ENCODE measurements at regions not wholly inside any gene's neighbourhood (a gene's known extent, or its start where the extent isn't known, plus 50 kb on each side); places are given as distances from the start of the nearest gene placed in this dataset.

- Histone ChIP-seq H3K27me3 (ENCODE audit: control insufficient read depth in 2 of 2, insufficient read depth in 2 of 2, low read length in 2 of 2) (0 out of 5 replicates have a peak, but pooled peaks cover 0 to 6% of the 10 kb centered on the region in 2 experiments), H3K79me2 (ENCODE audit: control insufficient read depth, insufficient read depth, low read length) (no peaks in the 10 kb centered on the region), H3K9ac (ENCODE audit: insufficient read depth in 1 of 2, low read depth in 2 of 2, low read length in 2 of 2) (no peak overlapping the region), H4K20me1 (replicated peaks; ENCODE audit: control insufficient read depth, insufficient read depth, low read length) (no peaks in the 10 kb centered on the region), H3K4me1 (replicated peaks in 1 of 2; ENCODE audit: control insufficient read depth in 2 of 2, insufficient read depth in 2 of 2, low read length in 2 of 2) (no peaks in the 10 kb centered on the region), H3K4me2 (ENCODE audit: insufficient read depth, low read length) (no peak overlapping the region), H2AFZ (ENCODE audit: low read depth, low read length) (no peak overlapping the region), H3K9me3 (replicated peaks; ENCODE audit: control insufficient read depth, insufficient read depth, low read depth, low read length) (no peaks in the 10 kb centered on the region), H3K36me3 (ENCODE audit: control insufficient read depth, insufficient read depth, low read length) (no peaks in the 10 kb centered on the region), H3K4me3 (no peak overlapping the region), H3K27ac (ENCODE audit: extremely low read depth, low read depth, low read length) (no peak overlapping the region), H3K9me1 (ENCODE audit: control insufficient read depth, insufficient read depth, low read length) (no peaks in the 10 kb centered on the region)
- TF ChIP-seq ZNF134 (CRISPR knock-in tag; conservative IDR thresholded peaks at IDR 0.05), result no peak
- TF ChIP-seq ARHGAP35 (IDR thresholded peaks at IDR 0.05; ENCODE audit: partially characterized antibody), result no peak
- TF ChIP-seq E2F3 (CRISPR knock-in tag; IDR thresholded peaks at IDR 0.05), result no peak
- no peak for TF ChIP-seq ZBTB17 (CRISPR knock-in tag; IDR thresholded peaks at IDR 0.05)
- no peak for TF ChIP-seq U2AF2 (optimal IDR thresholded peaks at IDR 0.05; ENCODE audit: low read depth, low read length)
- no peak for TF ChIP-seq EP400 (IDR thresholded peaks at IDR 0.05)
- TF ChIP-seq ZNF431 (CRISPR knock-in tag; IDR thresholded peaks at IDR 0.05), result no peak
- TF ChIP-seq LARP7 (IDR thresholded peaks at IDR 0.05), result no peak
- no peak for TF ChIP-seq CHD4 (IDR thresholded peaks at IDR 0.05; ENCODE audit: insufficient read depth, insufficient replicate concordance, low read depth, low read length, poor library complexity, severe bottlenecking)
- TF ChIP-seq WHSC1 (IDR thresholded peaks at IDR 0.05; ENCODE audit: low read length), result no peak
- TF ChIP-seq MBD2 (IDR thresholded peaks at IDR 0.05; ENCODE audit: borderline replicate concordance, low read depth), result no peak
- TF ChIP-seq GABPA (tag; conservative IDR thresholded peaks at IDR 0.05; ENCODE audit: low read depth), result no peak
- no peak for TF ChIP-seq ZNF512 (tag; IDR thresholded peaks at IDR 0.05)
- TF ChIP-seq MECOM (CRISPR knock-in tag; IDR thresholded peaks at IDR 0.05), result no peak
- TF ChIP-seq ZNF609 (CRISPR knock-in tag; IDR thresholded peaks at IDR 0.05; ENCODE audit: borderline replicate concordance), result no peak
- TF ChIP-seq NONO (IDR thresholded peaks at IDR 0.05; ENCODE audit: low read depth in 2 of 2, low read length in 1 of 2), result no peak
- TF ChIP-seq KAT2B (IDR thresholded peaks at IDR 0.05; ENCODE audit: low read depth, low read length), result no peak
- TF ChIP-seq PHB (CRISPR knock-in tag; IDR thresholded peaks at IDR 0.05), result no peak
- TF ChIP-seq KDM4B (IDR thresholded peaks at IDR 0.05; ENCODE audit: borderline replicate concordance in 2 of 2, low read depth in 1 of 2), result no peak
- TF ChIP-seq ZNF584 (CRISPR knock-in tag; IDR thresholded peaks at IDR 0.05; ENCODE audit: low read depth), result no peak
- 0% methylated on average over 3 of the region's 3 CpGs for WGBS (ENCODE audit: insufficient coverage, low coverage, missing lambda C conversion rate)
- CTCF ChIA-PET (ENCODE audit: low intra/inter-chr PET ratio), result no interaction called here
- ATAC-seq (no peak), DNase-seq (ENCODE audit: extremely low read depth in 1 of 4, low spot score in 3 of 4) (no peak), FAIRE-seq (no peak)
- POLR2A ChIA-PET, result no interaction called here
- in situ Hi-C loops (cut with MboI) (no loop called here), intact Hi-C loops (cut with micrococcal nuclease) (no loop called here)
- no TSS peak for BruUV-seq (replicated peaks)
Observed at GRCh38 chrX:20402956-20403355, 136.2 kb upstream of the RPS6KA3 start.

All from K562 (cell line).